B cell (primary cell): ENCODE measurements at regions not wholly inside any gene's neighbourhood (a gene's known extent, or its start where the extent isn't known, plus 50 kb on each side); places are given as distances from the start of the nearest gene placed in this dataset.

Source experiments
- CTCF ChIP-seq: fragments of 200-600 bp; IDR thresholded peaks from one replicate; pipeline ENCODE4 v1.8.0; 2022; ENCODE audit warnings: antibody characterized with exemption, mild to moderate bottlenecking
- EZH2 ChIP-seq: IDR thresholded peaks from 2 replicates; pipeline ENCODE4 v1.6.1; 2012; ENCODE audit warnings: borderline replicate concordance, low read depth, mild to moderate bottlenecking, moderate library complexity, low read length; ENCODE audit not compliant: insufficient read depth, poor library complexity, severe bottlenecking

- TF ChIP-seq CTCF (no peak), EZH2 (no peak)
Measured at GRCh38 chr20:50378170-50379000, 131.8 kb upstream of the PTPN1 start.
